Adrenal gland (tissue), 5 donors: ENCODE measurements at regions not wholly inside any gene's neighbourhood (a gene's known extent, or its start where the extent isn't known, plus 50 kb on each side); places are given as distances from the start of the nearest gene placed in this dataset.

ENCODE experiments used
- POLR2A ChIP-seq, 2 donors: fragments of 450-650 bp; IDR thresholded peaks; one replicate each; pipeline ENCODE4 v1.6.1; 2017; ENCODE audit warnings: antibody characterized with exemption in 2 of 2, mild to moderate bottlenecking in 2 of 2, moderate library complexity in 1 of 2
- TF ChIP-seq, protein P1 (sequence below), 6 experiments: fragments of 450-650 bp in 4 of 6; fragments of 200-600 bp in 2 of 6; sonication (generic) in 1 of 6; IDR thresholded peaks; 1 replicate in 5 of 6; 2 replicates in 1 of 6; pipeline versions ENCODE4 v1.5.1 to v1.8.0; 2016 to 2021; ENCODE audit warnings: antibody characterized with exemption in 6 of 6, mild to moderate bottlenecking in 2 of 6, moderate library complexity in 1 of 6
- donor health status: DM: no; HTN: no; CAD: no.

DNA sequence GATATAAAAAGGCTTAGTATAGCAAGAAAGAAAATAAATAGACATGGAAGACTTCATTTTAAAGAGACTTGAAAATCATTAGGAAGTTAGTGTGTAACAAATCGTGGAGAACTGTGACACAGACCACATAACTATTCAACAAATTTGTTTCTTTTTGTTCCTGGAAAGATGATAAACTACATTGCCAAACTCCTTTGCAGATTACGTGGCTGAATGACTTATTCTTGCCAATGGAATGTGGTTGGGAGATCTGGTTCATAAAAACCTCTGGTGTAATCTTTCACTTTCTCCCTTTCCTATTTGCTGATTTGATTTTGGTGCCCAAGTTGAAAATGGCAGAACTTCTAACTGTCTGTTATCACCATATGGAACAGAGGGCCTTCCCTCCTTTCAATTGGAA, 328.9 kb upstream of the MEF2C start:
- TF ChIP-seq, protein P1, sequence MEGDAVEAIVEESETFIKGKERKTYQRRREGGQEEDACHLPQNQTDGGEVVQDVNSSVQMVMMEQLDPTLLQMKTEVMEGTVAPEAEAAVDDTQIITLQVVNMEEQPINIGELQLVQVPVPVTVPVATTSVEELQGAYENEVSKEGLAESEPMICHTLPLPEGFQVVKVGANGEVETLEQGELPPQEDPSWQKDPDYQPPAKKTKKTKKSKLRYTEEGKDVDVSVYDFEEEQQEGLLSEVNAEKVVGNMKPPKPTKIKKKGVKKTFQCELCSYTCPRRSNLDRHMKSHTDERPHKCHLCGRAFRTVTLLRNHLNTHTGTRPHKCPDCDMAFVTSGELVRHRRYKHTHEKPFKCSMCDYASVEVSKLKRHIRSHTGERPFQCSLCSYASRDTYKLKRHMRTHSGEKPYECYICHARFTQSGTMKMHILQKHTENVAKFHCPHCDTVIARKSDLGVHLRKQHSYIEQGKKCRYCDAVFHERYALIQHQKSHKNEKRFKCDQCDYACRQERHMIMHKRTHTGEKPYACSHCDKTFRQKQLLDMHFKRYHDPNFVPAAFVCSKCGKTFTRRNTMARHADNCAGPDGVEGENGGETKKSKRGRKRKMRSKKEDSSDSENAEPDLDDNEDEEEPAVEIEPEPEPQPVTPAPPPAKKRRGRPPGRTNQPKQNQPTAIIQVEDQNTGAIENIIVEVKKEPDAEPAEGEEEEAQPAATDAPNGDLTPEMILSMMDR (IDR thresholded peaks at IDR 0.05), result no peak
- TF ChIP-seq POLR2A (IDR thresholded peaks at IDR 0.05), result no peak
